ENCODE measurements at regions not wholly inside any gene's neighbourhood (a gene's known extent, or its start where the extent isn't known, plus 50 kb on each side); places are given as distances from the start of the nearest gene placed in this dataset.

- Histone ChIP-seq H3K56ac (ENCODE audit: insufficient read length, low read depth, low read length) (no peak overlapping the region), H3K4ac (ENCODE audit: low read depth, low read length) (no peak overlapping the region), H3K79me1 (ENCODE audit: insufficient read depth, low read depth, low read length, poor library complexity, severe bottlenecking) (no peaks in the 10 kb centered on the region), H2BK12ac (ENCODE audit: insufficient read length, low read depth, low read length) (no peak overlapping the region), H3K9ac (ENCODE audit: extremely low read depth, insufficient read length, low read length) (no peak overlapping the region), H3T11ph (ENCODE audit: low read length) (no peak overlapping the region), H3K9me3 (ENCODE audit: control insufficient read depth, low read depth, low read length) (no peaks in the 10 kb centered on the region), H4K91ac (ENCODE audit: insufficient read length, low read depth, low read length) (no peak overlapping the region), H3K27me3 (ENCODE audit: insufficient read depth, low read length) (no peaks in the 10 kb centered on the region), H2BK5ac (ENCODE audit: insufficient read length, low read length) (no peak overlapping the region), H3K18ac (ENCODE audit: insufficient read length, low read depth, low read length) (no peak overlapping the region), H3K79me2 (ENCODE audit: insufficient read depth, low read length) (no peaks in the 10 kb centered on the region), H2AK5ac (ENCODE audit: insufficient read length, low read length) (no peak overlapping the region), H3K4me1 (ENCODE audit: insufficient read depth, low read length) (no peaks in the 10 kb centered on the region; the same call in 1 of the 2 replicates), H3K23ac (ENCODE audit: insufficient read length, low read depth, low read length) (no peak overlapping the region), H4K8ac (replicated peaks; ENCODE audit: insufficient read length, low read depth, low read length) (no peak overlapping the region), H2BK120ac (ENCODE audit: low read depth, low read length, poor library complexity, severe bottlenecking) (no peak overlapping the region), H2AFZ (ENCODE audit: low read length) (no peak overlapping the region), H3K27ac (ENCODE audit: insufficient read length, low read depth, low read length) (no peak overlapping the region), H3K4me2 (ENCODE audit: insufficient read depth, insufficient read length, low read length) (no peak overlapping the region), H4K5ac (ENCODE audit: insufficient read length, low read depth, low read length) (no peak overlapping the region), H2BK20ac (ENCODE audit: low read depth, low read length, poor library complexity, severe bottlenecking) (no peak overlapping the region), H2BK15ac (ENCODE audit: low read depth, low read length) (no peak overlapping the region), H3K23me2 (ENCODE audit: insufficient read length, low read depth, low read length, poor library complexity, severe bottlenecking) (no peaks in the 10 kb centered on the region), H3K14ac (ENCODE audit: insufficient read depth, low read length) (no peak overlapping the region), H4K20me1 (ENCODE audit: control insufficient read depth, insufficient read depth, insufficient read length) (no peaks in the 10 kb centered on the region)
- TF ChIP-seq CTCF (conservative IDR thresholded peaks at IDR 0.05): no peak
- WGBS (ENCODE audit: extremely low coverage, insufficient read length, low lambda C conversion rate): no CpG with 5 or more reads among the region's 6 CpGs
- Mint-ChIP-seq H3K27ac (no peak overlapping the region), H3K4me1 (peaks cover 16 to 18% of the 10 kb centered on the region in 2 experiments), H3K4me3 (no peak overlapping the region; a peak in 1 of 5 replicates), H3K27me3 (ENCODE audit: low read depth) (no peaks in the 10 kb centered on the region), H3K9me3 (no peaks in the 10 kb centered on the region; a peak in 2 of 5 replicates), H3K36me3 (ENCODE audit: insufficient read depth in 1 of 3, low read depth in 3 of 3) (no peaks in the 10 kb centered on the region)
- no peak for DNase-seq
Measured at GRCh38 chrX:124548571-124548970, 202.2 kb downstream of the SH2D1A start.
